GM21381 (cell line): ENCODE measurements at regions not wholly inside any gene's neighbourhood (a gene's known extent, or its start where the extent isn't known, plus 50 kb on each side); places are given as distances from the start of the nearest gene placed in this dataset.
"Not testable (repeated sequence)": the region's sequence is repeated elsewhere in the genome, so short reads cannot be mapped to it uniquely, and the experiment has no call there.

Source experiments
- ATAC-seq: cut with Tn5 transposase; IDR thresholded peaks from one replicate; pipeline ENCODE4 v1.9.1; 2021; ENCODE audit warnings: mild to moderate bottlenecking, moderate library complexity; ENCODE audit not compliant: unreplicated experiment

DNA sequence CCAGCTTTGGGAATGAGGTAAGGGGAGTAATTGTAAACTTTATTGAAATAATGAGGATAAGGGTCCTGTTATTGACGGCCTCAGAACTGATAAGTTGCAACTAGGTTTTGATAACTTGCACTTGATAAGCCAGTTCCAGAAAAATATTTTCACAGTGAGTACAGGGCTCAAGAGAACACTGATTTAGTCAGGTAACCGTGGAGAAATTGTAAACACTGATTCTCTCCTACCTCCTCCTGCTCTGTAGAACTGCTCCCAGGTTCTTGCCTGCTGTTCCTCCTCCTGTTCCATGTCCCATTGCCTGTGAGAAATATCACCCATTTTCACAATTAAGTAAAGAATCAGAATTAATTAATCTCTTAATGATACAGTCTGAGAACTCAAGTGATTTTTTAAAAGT is 55.0 kb upstream of the CXXC4 start:
- no peak for ATAC-seq

GRCh38 chr4:104559502-104559901 is 64.8 kb upstream of the CXXC4 start:
- ATAC-seq, result no peak

DNA sequence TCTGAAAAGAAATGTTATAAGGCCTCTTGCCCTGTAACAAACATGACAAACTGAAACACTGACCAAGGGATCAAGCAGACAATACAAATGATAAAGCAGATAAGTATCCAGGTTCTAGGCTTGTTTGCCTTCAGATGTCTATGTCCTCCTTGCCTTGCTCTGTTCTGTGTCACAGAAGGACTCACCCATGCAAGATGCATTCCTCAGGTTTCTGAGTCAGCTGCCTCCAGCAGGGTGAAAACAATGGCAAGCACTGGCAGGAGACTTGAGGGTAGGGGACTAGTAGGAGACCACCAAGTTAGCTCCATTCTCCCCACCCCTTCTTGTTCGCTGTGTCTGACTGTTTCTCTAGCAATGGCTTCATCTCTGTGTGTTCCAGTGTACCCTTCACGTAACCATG is 76.6 kb upstream of the CXXC4 start:
- ATAC-seq, result no peak

- no peak for ATAC-seq
Observed at GRCh38 chr4:104574371-104574770, 79.7 kb upstream of the CXXC4 start.

DNA sequence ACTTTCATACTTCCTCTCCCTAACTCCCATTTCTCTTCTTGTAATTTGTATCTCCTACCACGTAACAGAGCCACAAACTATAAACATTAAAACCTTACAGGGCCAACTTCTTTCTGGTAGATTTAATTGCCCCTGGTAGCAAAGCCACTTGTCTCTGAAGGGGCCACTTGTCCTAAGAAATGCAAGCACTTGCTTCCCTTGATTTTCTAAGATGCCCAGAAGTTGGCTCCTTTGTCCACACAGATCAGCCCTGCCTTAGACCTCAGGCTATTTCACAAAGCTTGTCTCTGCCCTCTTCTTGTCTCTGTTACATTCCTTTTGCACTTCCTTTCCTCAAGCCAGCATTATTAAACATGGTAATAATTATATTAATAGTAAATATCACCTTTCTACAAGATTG is 80.6 kb upstream of the CXXC4 start:
- no peak for ATAC-seq

- ATAC-seq, result no peak
Observed at GRCh38 chr4:104577405-104577804, 82.7 kb upstream of the CXXC4 start.

- not testable (repeated sequence) for ATAC-seq
Observed at GRCh38 chr4:104581476-104581875, 86.8 kb upstream of the CXXC4 start.

GRCh38 chr4:104582056-104582455 is 87.4 kb upstream of the CXXC4 start:
- not testable (repeated sequence) for ATAC-seq

DNA sequence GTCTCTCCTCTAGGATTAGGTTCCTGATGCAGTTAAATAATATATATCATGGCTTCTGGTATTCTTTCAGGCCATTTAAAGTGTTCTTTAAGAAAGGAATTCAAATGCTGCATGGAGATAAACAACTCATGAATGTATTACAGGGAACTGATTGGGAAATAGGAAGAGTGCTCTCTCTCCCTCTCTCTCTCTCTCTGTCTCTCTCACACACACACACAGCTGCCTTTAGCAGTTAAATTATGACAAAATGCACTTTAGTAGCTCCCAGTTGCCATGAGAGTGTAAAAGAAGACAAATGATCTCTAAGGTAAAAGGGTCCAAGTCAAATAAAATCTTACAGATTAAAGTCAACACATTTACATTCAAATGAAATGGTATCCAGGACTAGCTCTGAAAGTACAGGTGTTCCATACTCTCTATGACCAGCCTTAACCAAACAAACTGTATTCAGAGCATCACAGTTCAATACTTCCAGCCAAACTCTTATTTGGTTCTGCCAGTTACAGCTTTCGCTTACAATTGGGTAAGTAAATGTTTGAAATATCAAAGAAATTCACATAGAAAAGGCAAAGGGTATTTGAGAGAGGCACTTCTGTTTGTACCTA is 94.7 kb upstream of the CXXC4 start:
- no peak for ATAC-seq

DNA sequence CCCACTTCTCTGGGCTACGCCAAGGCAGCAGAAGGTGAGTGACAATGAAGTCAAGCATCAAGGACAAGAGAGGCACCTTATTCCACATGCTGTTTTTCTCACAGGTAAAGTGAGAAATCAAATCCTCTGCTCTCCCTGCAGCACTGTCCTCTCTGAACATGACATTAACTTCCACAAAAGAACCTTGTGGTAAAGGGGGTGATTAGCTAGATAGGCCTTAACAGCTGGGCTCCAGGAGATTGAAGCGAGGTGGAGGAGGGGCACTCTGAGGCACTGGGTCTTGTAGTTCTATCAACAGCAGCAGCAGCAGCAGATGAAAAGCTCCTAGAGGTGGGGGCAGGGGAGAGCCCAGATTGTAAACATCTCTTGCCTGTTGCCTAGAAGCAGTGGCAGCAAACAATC is 96.8 kb upstream of the CXXC4 start:
- no peak for ATAC-seq

- ATAC-seq, result no peak
Observed at GRCh38 chr4:104592183-104592582, 97.5 kb upstream of the CXXC4 start.

DNA sequence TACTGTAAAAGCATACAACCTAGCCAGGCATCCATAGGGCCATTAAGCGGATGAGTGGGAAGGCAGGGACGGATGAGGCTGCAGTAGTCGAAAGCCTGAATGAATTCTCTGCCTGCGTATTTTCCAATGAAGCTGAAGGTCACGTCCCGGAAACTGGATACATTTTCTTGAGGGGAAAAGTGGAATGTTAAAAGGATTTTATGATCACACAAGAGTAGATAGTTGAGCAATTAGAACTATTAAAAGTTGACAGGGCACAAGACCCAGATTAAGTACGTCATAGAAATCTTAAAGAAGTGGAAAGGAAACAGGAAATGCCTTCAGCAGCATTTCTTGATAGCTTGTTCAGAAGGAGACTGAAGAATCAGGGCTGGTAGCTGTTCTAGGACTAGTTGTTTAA is 98.3 kb upstream of the CXXC4 start:
- no peak for ATAC-seq

DNA sequence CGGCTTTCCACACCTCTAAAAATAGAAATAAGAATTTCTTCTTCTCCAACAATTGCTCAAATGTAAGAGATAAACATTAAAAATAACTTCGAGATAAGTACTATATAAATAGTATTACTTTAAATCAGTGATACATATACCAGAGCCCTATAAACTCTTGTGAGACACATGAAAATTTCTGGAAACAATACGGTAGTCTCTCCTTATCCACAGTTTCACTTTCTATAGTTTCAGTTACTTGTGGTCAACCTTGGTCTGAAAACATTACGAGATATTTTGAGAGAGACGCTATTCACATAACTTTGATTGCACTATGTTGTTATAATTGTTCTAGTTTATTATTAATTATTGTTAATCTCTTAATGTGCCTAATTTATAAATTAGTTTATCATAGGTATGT is 101.5 kb upstream of the CXXC4 start:
- no peak for ATAC-seq

DNA sequence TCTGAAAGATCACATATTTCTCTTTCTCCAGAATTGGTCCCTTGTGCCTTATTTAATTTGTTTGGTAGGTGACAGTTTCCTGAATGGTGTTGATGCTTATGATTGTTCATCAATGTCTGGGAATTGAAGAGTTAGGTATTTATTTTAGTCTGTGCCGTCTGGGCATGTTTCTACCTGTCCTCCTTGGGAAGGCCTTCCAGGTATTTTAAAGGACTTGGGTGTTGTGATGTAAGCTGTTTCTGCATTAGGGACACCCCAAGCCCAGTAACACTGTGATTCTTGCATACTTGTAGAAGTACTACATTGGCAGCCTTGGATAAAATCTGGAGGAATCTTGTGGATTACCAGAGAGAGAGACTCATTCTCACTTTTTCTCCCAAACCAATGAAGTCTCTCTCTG is 120.8 kb upstream of the CXXC4 start:
- no peak for ATAC-seq

GRCh38 chr4:104615926-104616325 is 121.2 kb upstream of the CXXC4 start:
- no peak for ATAC-seq

DNA sequence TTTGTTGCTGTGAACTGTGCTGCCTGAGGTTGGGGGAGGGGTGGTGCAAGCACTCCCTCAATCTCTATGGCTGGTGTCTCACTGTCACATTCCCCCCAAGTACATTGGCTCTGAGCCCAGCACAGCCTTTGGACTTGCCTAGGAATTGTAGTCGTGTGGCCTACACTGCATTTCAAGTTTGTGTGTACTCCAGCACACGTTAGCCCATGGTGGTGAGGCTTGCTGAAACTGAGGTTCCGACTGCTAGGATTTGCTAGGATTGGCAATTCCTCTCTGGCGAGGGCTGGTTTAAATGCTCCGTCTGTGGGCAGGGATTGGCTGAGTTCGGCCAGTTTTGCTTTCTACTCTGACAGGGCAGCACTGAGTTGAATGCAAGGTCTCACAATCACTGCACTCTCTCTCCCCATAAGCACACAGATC is 121.7 kb upstream of the CXXC4 start:
- ATAC-seq, result no peak

GRCh38 chr4:104625706-104626105 is 131.0 kb upstream of the CXXC4 start:
- no peak for ATAC-seq

DNA sequence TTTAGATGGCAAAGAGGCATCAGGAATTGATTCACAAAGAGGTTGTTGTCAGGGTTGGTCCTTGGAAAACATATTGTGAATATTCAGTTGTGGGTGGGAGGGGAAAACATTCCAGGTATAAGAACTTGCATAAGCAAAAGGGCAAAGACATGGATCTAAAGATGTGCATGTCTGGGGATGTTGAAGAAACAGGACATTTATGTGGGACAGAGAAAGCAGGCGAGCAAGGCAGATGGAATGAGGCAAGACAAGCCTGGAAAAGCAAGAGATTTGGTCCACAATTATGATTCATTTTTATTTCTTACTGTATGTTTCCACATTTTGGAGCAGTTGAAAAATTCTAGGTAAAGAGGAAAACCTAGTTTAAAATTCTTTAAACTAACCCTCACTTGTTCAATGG is 134.9 kb upstream of the CXXC4 start:
- no peak for ATAC-seq

DNA sequence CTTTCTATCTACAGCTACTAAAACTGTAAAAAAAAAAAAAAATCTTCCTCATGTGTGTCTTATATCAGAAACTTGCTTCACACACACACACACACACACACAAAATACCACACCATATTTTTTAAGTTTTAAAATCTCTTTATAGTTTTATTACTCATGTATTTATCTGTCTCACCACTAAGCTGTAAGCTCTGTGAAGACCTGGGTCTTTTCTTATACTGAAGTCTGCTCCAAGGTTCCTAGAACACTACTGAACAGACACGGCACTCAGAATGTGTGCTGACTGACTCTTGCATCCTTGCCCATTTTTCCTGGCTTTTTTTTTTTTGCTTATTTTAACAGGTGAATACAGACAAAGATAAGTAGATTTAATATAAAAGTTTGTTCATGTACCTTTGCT is 135.6 kb upstream of the CXXC4 start:
- ATAC-seq, result no peak

DNA sequence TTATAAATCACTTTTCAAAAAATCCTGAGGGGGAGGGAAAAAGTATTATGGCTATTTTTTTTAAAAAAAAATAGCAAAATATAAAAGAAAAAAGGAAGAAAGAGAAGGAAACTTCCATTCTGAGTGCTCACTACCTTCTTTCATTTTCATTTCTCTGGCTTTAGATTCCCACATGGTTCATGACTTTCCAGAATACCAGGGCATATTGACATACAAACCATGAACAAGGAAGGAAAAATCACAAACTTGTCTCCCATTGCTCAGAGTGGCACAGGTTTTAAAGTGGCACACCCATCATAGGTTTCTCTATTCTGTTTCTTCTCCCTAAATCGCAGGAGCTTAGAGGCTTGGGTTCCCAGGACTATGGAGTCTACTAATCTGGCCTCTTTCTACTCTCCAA is 136.3 kb upstream of the CXXC4 start:
- ATAC-seq, result no peak

DNA sequence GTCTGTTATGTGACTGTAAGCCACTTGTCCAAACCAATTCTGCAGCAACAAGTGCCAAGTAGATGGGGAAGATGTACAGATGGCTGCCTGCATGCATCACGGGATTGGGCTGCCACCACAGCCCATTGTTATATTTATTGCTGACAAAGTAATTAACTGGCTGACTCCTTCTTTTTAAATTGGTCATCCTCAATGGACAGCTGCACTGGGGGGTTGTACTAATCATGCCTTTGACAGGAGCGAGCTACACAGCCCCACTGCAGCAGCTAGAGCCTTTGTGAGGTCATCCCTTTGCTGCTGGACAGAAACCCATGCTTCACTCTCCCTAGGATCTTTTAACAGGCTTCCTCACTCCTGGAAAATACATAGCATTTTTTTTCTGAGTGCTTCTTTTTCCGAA is 146.7 kb upstream of the CXXC4 start:
- ATAC-seq, result no peak

- ATAC-seq, result no peak
Observed at GRCh38 chr4:104642521-104642920, 147.8 kb upstream of the CXXC4 start.

GRCh38 chr4:104643805-104644204 is 149.1 kb upstream of the CXXC4 start:
- ATAC-seq, result no peak

GRCh38 chr4:104649631-104650030 is 154.9 kb upstream of the CXXC4 start:
- ATAC-seq, result no peak
